ENCODE measurements at regions not wholly inside any gene's neighbourhood (a gene's known extent, or its start where the extent isn't known, plus 50 kb on each side); places are given as distances from the start of the nearest gene placed in this dataset.

GRCh38 chr3:137944593-137944992 lies 65.4 kb upstream of the CLDN18 start:
- Histone ChIP-seq H4K5ac (ENCODE audit: insufficient read length, low read depth, low read length) (no peak overlapping the region), H3K27me3 (ENCODE audit: insufficient read depth, low read length) (no peaks in the 10 kb centered on the region), H3K23ac (ENCODE audit: insufficient read length, low read depth, low read length) (no peak overlapping the region), H3K27ac (ENCODE audit: insufficient read length, low read depth, low read length) (no peak overlapping the region), H2AFZ (ENCODE audit: low read length) (no peak overlapping the region), H3K79me1 (ENCODE audit: insufficient read depth, low read depth, low read length, poor library complexity, severe bottlenecking) (no peaks in the 10 kb centered on the region), H3K56ac (ENCODE audit: insufficient read length, low read depth, low read length) (no peak overlapping the region), H3K79me2 (ENCODE audit: insufficient read depth, low read length) (no peaks in the 10 kb centered on the region), H3K18ac (ENCODE audit: insufficient read length, low read depth, low read length) (no peak overlapping the region), H4K91ac (ENCODE audit: insufficient read length, low read depth, low read length) (no peak overlapping the region), H2BK20ac (ENCODE audit: low read depth, low read length, poor library complexity, severe bottlenecking) (no peak overlapping the region), H2BK120ac (ENCODE audit: low read depth, low read length, poor library complexity, severe bottlenecking) (no peak overlapping the region), H4K20me1 (ENCODE audit: control insufficient read depth, insufficient read depth, insufficient read length) (no peaks in the 10 kb centered on the region), H2BK12ac (ENCODE audit: insufficient read length, low read depth, low read length) (no peak overlapping the region), H4K8ac (replicated peaks; ENCODE audit: insufficient read length, low read depth, low read length) (no peak overlapping the region), H3K4me1 (ENCODE audit: insufficient read depth, low read length) (peaks cover 2% of the 10 kb centered on the region), H3T11ph (ENCODE audit: low read length) (no peak overlapping the region), H2BK5ac (ENCODE audit: insufficient read length, low read length) (no peak overlapping the region), H3K4me2 (ENCODE audit: insufficient read depth, insufficient read length, low read length) (no peak overlapping the region), H3K23me2 (ENCODE audit: insufficient read length, low read depth, low read length, poor library complexity, severe bottlenecking) (no peaks in the 10 kb centered on the region), H2BK15ac (ENCODE audit: low read depth, low read length) (no peak overlapping the region), H3K4ac (ENCODE audit: low read depth, low read length) (no peak overlapping the region), H2AK5ac (ENCODE audit: insufficient read length, low read length) (no peak overlapping the region), H3K9me3 (ENCODE audit: control insufficient read depth, low read depth, low read length) (no peaks in the 10 kb centered on the region), H3K14ac (ENCODE audit: insufficient read depth, low read length) (no peak overlapping the region), H3K9ac (ENCODE audit: extremely low read depth, insufficient read length, low read length) (no peak overlapping the region)
- no peaks in the 10 kb centered on the region; a peak in 1 of 7 replicates for H3K36me3 Mint-ChIP-seq (ENCODE audit: insufficient read depth in 1 of 3, low read depth in 3 of 3)
- H3K27ac Mint-ChIP-seq: no peak overlapping the region
- no CpG with 5 or more reads among the region's 2 CpGs for WGBS (ENCODE audit: extremely low coverage, insufficient read length, low lambda C conversion rate)
- no peaks in the 10 kb centered on the region; a peak in 2 of 5 replicates for H3K9me3 Mint-ChIP-seq
- H3K4me3 Mint-ChIP-seq: no peak overlapping the region
- TF ChIP-seq CTCF (conservative IDR thresholded peaks at IDR 0.05): no peak
- peaks cover 18 to 19% of the 10 kb centered on the region in 2 experiments for H3K4me1 Mint-ChIP-seq
- DNase-seq: no peak
- H3K27me3 Mint-ChIP-seq (ENCODE audit: low read depth): peaks cover 36% of the 10 kb centered on the region

Measured in H9 (cell line).